Trophoblast cell (in vitro differentiated cells and primary cell): ENCODE measurements at regions not wholly inside any gene's neighbourhood (a gene's known extent, or its start where the extent isn't known, plus 50 kb on each side); places are given as distances from the start of the nearest gene placed in this dataset.
"Not testable (repeated sequence)": the region's sequence is repeated elsewhere in the genome, so short reads cannot be mapped to it uniquely, and the experiment has no call there.

ENCODE experiments used
- DNase-seq, 2 donors: peaks; one replicate each; pipeline ENCODE4 v3.0.0-alpha.2; 2016
- H2AFZ ChIP-seq: 2 replicates; pipeline ENCODE4 v1.6.1; 2013; ENCODE audit warnings: low read length, moderate library complexity, mild to moderate bottlenecking; ENCODE audit not compliant: insufficient read depth, poor library complexity
- H2AK5ac ChIP-seq: 2 replicates; pipeline ENCODE4 v1.6.1; 2013; ENCODE audit warnings: mild to moderate bottlenecking, low read length
- H2BK120ac ChIP-seq: 2 replicates; pipeline ENCODE4 v1.6.1; 2013; ENCODE audit warnings: low read length, mild to moderate bottlenecking, moderate library complexity; ENCODE audit not compliant: insufficient read depth, poor library complexity
- H2BK12ac ChIP-seq: 2 replicates; pipeline ENCODE4 v1.6.1; 2013; ENCODE audit warnings: mild to moderate bottlenecking, low read length, moderate library complexity
- H2BK5ac ChIP-seq: 2 replicates; pipeline ENCODE4 v1.6.1; 2013; ENCODE audit warnings: low read length, low read depth, moderate library complexity, mild to moderate bottlenecking; ENCODE audit not compliant: poor library complexity
- H3K14ac ChIP-seq: 2 replicates; pipeline ENCODE4 v1.6.1; 2013; ENCODE audit warnings: mild to moderate bottlenecking, low read length
- H3K18ac ChIP-seq: 2 replicates; pipeline ENCODE4 v1.6.1; 2013; ENCODE audit warnings: mild to moderate bottlenecking, low read length
- H3K23ac ChIP-seq: 2 replicates; pipeline ENCODE4 v1.6.1; 2013; ENCODE audit warnings: low read length
- H3K27ac ChIP-seq: 2 replicates; pipeline ENCODE4 v1.5.1; 2013; ENCODE audit warnings: low read depth, mild to moderate bottlenecking, inconsistent platforms, low read length, moderate library complexity
- H3K27me3 ChIP-seq: 2 replicates; pipeline ENCODE4 v1.6.1; 2013; ENCODE audit warnings: inconsistent platforms, mild to moderate bottlenecking, low read length, moderate library complexity; ENCODE audit not compliant: insufficient read depth
- H3K36me3 ChIP-seq, 2 experiments: 1 replicate in 1 of 2; 2 replicates in 1 of 2; pipeline ENCODE4 v1.6.1; 2013; ENCODE audit warnings: low read length in 2 of 2, mild to moderate bottlenecking in 2 of 2, moderate library complexity in 1 of 2; ENCODE audit not compliant: insufficient read depth in 2 of 2, control insufficient read depth in 1 of 2
- H3K4ac ChIP-seq: 2 replicates; pipeline ENCODE4 v1.6.1; 2013; ENCODE audit warnings: low read depth, mild to moderate bottlenecking, low read length, moderate library complexity
- H3K4me1 ChIP-seq, 2 experiments: 1 replicate in 1 of 2; 2 replicates in 1 of 2; pipeline ENCODE4 v1.6.1; 2013; ENCODE audit warnings: low read length in 2 of 2, mild to moderate bottlenecking in 2 of 2, moderate library complexity in 1 of 2; ENCODE audit not compliant: insufficient read depth in 2 of 2, control insufficient read depth in 1 of 2
- H3K4me2 ChIP-seq: 2 replicates; pipeline ENCODE4 v1.6.1; 2013; ENCODE audit warnings: inconsistent platforms, mild to moderate bottlenecking, low read length, moderate library complexity
- H3K4me3 ChIP-seq: 2 replicates; pipeline ENCODE4 v1.5.1; 2013; ENCODE audit warnings: mild to moderate bottlenecking, low read depth, low read length, inconsistent platforms
- H3K79me1 ChIP-seq: one replicate; pipeline ENCODE4 v1.6.1; 2013; ENCODE audit warnings: low read length
- H3K79me2 ChIP-seq: 2 replicates; pipeline ENCODE4 v1.6.1; 2013; ENCODE audit warnings: low read length, mild to moderate bottlenecking; ENCODE audit not compliant: control insufficient read depth, insufficient read depth, poor library complexity
- H3K9ac ChIP-seq: 2 replicates; pipeline ENCODE4 v1.6.1; 2013; ENCODE audit warnings: mild to moderate bottlenecking, low read length
- H3K9me3 ChIP-seq: 2 replicates; pipeline ENCODE4 v1.6.1; 2013; ENCODE audit warnings: low read depth, mild to moderate bottlenecking, control low read depth, inconsistent platforms, low read length; ENCODE audit not compliant: insufficient read depth
- H4K12ac ChIP-seq: 2 replicates; pipeline ENCODE4 v1.6.1; 2013; ENCODE audit warnings: low read depth, mild to moderate bottlenecking, low read length, moderate library complexity
- H4K8ac ChIP-seq: 2 replicates; pipeline ENCODE4 v1.6.1; 2013; ENCODE audit warnings: low read depth, mild to moderate bottlenecking, low read length, moderate library complexity
- H4K91ac ChIP-seq: one replicate; pipeline ENCODE4 v1.6.1; 2013; ENCODE audit warnings: low read depth, mild to moderate bottlenecking, low read length, moderate library complexity
- WGBS: extraction: QIAGEN DNeasy Blood & Tissue Kit; methylation state at CpG from one replicate; pipeline ENCODE4 v1.1.7; 2013; ENCODE audit warnings: missing lambda C conversion rate; ENCODE audit not compliant: insufficient read length, insufficient coverage; ENCODE audit errors: extremely low coverage; 5-methylcytosine and 5-hydroxymethylcytosine counted together

GRCh38 chr16:29188806-29189205 is 204.0 kb downstream of the LAT start:
- H2BK120ac ChIP-seq, H3K27ac ChIP-seq, H4K8ac ChIP-seq, H3K4me2 ChIP-seq, H3K36me3 ChIP-seq, H3K9ac ChIP-seq, H4K91ac ChIP-seq, H3K18ac ChIP-seq, H4K12ac ChIP-seq, H2AFZ ChIP-seq, H2BK12ac ChIP-seq, H2BK5ac ChIP-seq, H3K27me3 ChIP-seq, H3K4me1 ChIP-seq, H3K23ac ChIP-seq, H3K9me3 ChIP-seq, H2AK5ac ChIP-seq, H3K79me1 ChIP-seq, H3K4me3 ChIP-seq, DNase-seq, H3K4ac ChIP-seq, H3K79me2 ChIP-seq, H3K14ac ChIP-seq: not testable (repeated sequence)
- no CpG with 5 or more reads among the region's 9 CpGs for WGBS

- not testable (repeated sequence) for H2AK5ac ChIP-seq, H3K23ac ChIP-seq, H4K12ac ChIP-seq, DNase-seq, H3K36me3 ChIP-seq, H2BK5ac ChIP-seq, H3K79me2 ChIP-seq, H3K79me1 ChIP-seq, H3K9me3 ChIP-seq, H3K18ac ChIP-seq, H3K4me1 ChIP-seq, H2BK120ac ChIP-seq, H3K4ac ChIP-seq, H3K9ac ChIP-seq, H3K27me3 ChIP-seq, H3K4me2 ChIP-seq, H2BK12ac ChIP-seq, H3K14ac ChIP-seq, H4K8ac ChIP-seq, H4K91ac ChIP-seq, H3K4me3 ChIP-seq, H3K27ac ChIP-seq, H2AFZ ChIP-seq
- no CpG with 5 or more reads among the region's 35 CpGs for WGBS
These were observed 201.7 kb downstream of the LAT start for GRCh38 chr16:29186306-29187220.

- H4K91ac ChIP-seq, H3K14ac ChIP-seq, H3K27ac ChIP-seq, H2BK5ac ChIP-seq, H3K18ac ChIP-seq, H4K8ac ChIP-seq, H3K4me3 ChIP-seq, H2BK120ac ChIP-seq, H3K23ac ChIP-seq, H3K4me2 ChIP-seq, H3K79me2 ChIP-seq, H3K27me3 ChIP-seq, H3K4me1 ChIP-seq, DNase-seq, H3K4ac ChIP-seq, H3K36me3 ChIP-seq, H3K9ac ChIP-seq, H3K79me1 ChIP-seq, H4K12ac ChIP-seq, H2AK5ac ChIP-seq, H3K9me3 ChIP-seq, H2AFZ ChIP-seq, H2BK12ac ChIP-seq: not testable (repeated sequence)
- no CpG with 5 or more reads among the region's 9 CpGs for WGBS
These were observed 201.0 kb downstream of the LAT start for GRCh38 chr16:29185872-29186271.

GRCh38 chr16:29184738-29185438 is 200.0 kb downstream of the LAT start:
- not testable (repeated sequence) for H3K14ac ChIP-seq, H4K12ac ChIP-seq, H3K4me1 ChIP-seq, H3K27me3 ChIP-seq, H2AFZ ChIP-seq, H3K9ac ChIP-seq, H2BK12ac ChIP-seq, H3K4ac ChIP-seq, H2BK5ac ChIP-seq, H3K79me2 ChIP-seq, H2AK5ac ChIP-seq, H2BK120ac ChIP-seq, H3K4me2 ChIP-seq, H4K8ac ChIP-seq, H3K36me3 ChIP-seq, H3K79me1 ChIP-seq, H3K9me3 ChIP-seq, H3K27ac ChIP-seq, H3K23ac ChIP-seq, H3K18ac ChIP-seq, H3K4me3 ChIP-seq, H4K91ac ChIP-seq
- WGBS, result no CpG with 5 or more reads among the region's 41 CpGs
- DNase-seq, result peak in 1 of 2 donors; percentile 29
